Neural progenitor cell (in vitro differentiated cells): ENCODE measurements at regions not wholly inside any gene's neighbourhood (a gene's known extent, or its start where the extent isn't known, plus 50 kb on each side); places are given as distances from the start of the nearest gene placed in this dataset.

Source experiments
- DNase-seq: peaks from one replicate; pipeline ENCODE4 v3.0.0-alpha.2; 2016; ENCODE audit warnings: low spot score
- H2AFZ ChIP-seq: fragments of 200-600 bp; sonication (generic); replicated peaks from 2 replicates; pipeline ENCODE4 v1.6.1; 2016; ENCODE audit warnings: antibody characterized with exemption
- H3F3A ChIP-seq: fragments of 200-600 bp; sonication (generic); 2 replicates; pipeline ENCODE4 v1.6.1; 2016; ENCODE audit warnings: antibody characterized with exemption, low read depth
- H3K27ac ChIP-seq: fragments of 200-600 bp; sonication (generic); 2 replicates; pipeline ENCODE4 v1.5.1; 2016; ENCODE audit warnings: mild to moderate bottlenecking
- H3K27me3 ChIP-seq: fragments of 200-600 bp; sonication (generic); 2 replicates; pipeline ENCODE4 v1.6.1; 2016; ENCODE audit warnings: mild to moderate bottlenecking, moderate library complexity
- H3K36me3 ChIP-seq: fragments of 200-600 bp; sonication (generic); 2 replicates; pipeline ENCODE4 v1.5.1; 2016
- H3K4me1 ChIP-seq: fragments of 200-600 bp; sonication (generic); 2 replicates; pipeline ENCODE4 v1.6.1; 2016; ENCODE audit warnings: mixed run types
- H3K4me2 ChIP-seq: fragments of 200-600 bp; sonication (generic); 2 replicates; pipeline ENCODE4 v1.6.1; 2016
- H3K4me3 ChIP-seq: fragments of 200-600 bp; sonication (generic); 2 replicates; pipeline ENCODE4 v1.5.1; 2016
- H3K79me2 ChIP-seq: fragments of 200-600 bp; sonication (generic); 2 replicates; pipeline ENCODE4 v1.6.1; 2016; ENCODE audit warnings: low read depth
- H3K9ac ChIP-seq: fragments of 200-600 bp; sonication (generic); 2 replicates; pipeline ENCODE4 v1.6.1; 2016
- H3K9me3 ChIP-seq: fragments of 200-600 bp; sonication (generic); 2 replicates; pipeline ENCODE4 v1.5.1; 2016; ENCODE audit warnings: low read depth
- H4K20me1 ChIP-seq: fragments of 200-600 bp; sonication (generic); 2 replicates; pipeline ENCODE4 v1.6.1; 2016; ENCODE audit warnings: low read depth
- H3K27ac Mint-ChIP-seq: 3 replicates; pipeline ENCODE4 v1.8.0; 2021; ENCODE audit warnings: mixed read lengths
- H3K27me3 Mint-ChIP-seq: 2 replicates; pipeline ENCODE4 v1.8.0; 2022; ENCODE audit warnings: low read depth, mild to moderate bottlenecking, inconsistent platforms, moderate library complexity, mixed read lengths; ENCODE audit not compliant: insufficient read depth
- H3K36me3 Mint-ChIP-seq: 3 replicates; pipeline ENCODE4 v1.8.0; 2021; ENCODE audit warnings: mixed read lengths
- H3K4me1 Mint-ChIP-seq: 3 replicates; pipeline ENCODE4 v1.8.0; 2021; ENCODE audit warnings: mixed read lengths
- H3K4me3 Mint-ChIP-seq: 3 replicates; pipeline ENCODE4 v1.8.0; 2021; ENCODE audit warnings: mild to moderate bottlenecking, moderate library complexity, mixed read lengths
- H3K9me3 Mint-ChIP-seq: 3 replicates; pipeline ENCODE4 v1.8.0; 2020; ENCODE audit warnings: mixed read lengths
- EZH2 ChIP-seq: fragments of 200-600 bp; sonication (generic); IDR thresholded peaks from 2 replicates; pipeline ENCODE4 v1.6.1; 2017; ENCODE audit warnings: antibody characterized with exemption, mild to moderate bottlenecking, moderate library complexity
- EZH2phosphoT487 ChIP-seq: fragments of 200-600 bp; sonication (generic); IDR thresholded peaks from 2 replicates; pipeline ENCODE4 v1.6.1; 2017; ENCODE audit warnings: antibody characterized with exemption
- TF ChIP-seq, protein P1 (sequence below): fragments of 200-600 bp; sonication (generic); IDR thresholded peaks from 2 replicates; pipeline ENCODE4 v1.5.1; 2017; ENCODE audit warnings: antibody characterized with exemption, mild to moderate bottlenecking

DNA sequence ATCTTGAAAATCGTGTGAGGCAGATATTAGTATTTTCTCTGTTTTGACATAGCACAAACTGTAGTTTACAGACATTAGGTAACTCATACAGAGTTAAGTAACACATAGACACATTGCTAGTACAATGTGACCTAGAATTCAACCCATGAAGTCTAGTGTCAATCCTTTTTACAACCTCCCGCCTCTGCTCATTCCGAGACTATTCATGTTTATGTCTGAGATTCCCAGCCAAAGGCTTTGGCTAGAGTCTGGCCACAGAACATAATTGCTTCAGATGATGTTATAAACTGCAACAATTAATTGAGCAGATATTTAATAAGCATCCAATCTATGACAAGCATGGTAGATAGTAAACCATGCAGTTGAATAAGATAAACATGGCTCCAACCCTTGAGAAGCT is 841.0 kb downstream of the STIM2 start:
- H3K4me2 ChIP-seq: no peak overlapping the region
- H3K27me3 ChIP-seq: no peaks in the 10 kb centered on the region
- H3K4me1 ChIP-seq: no peaks in the 10 kb centered on the region
- H3K4me3 ChIP-seq: no peak overlapping the region
- no peaks in the 10 kb centered on the region for H3K36me3 ChIP-seq
- Mint-ChIP-seq H3K9me3 (peaks cover 4% of the 10 kb centered on the region), H3K27me3 (peaks cover 4% of the 10 kb centered on the region), H3K4me3 (no peak overlapping the region), H3K36me3 (no peaks in the 10 kb centered on the region), H3K4me1 (peaks cover 4% of the 10 kb centered on the region), H3K27ac (no peak overlapping the region)
- no peaks in the 10 kb centered on the region for H3K9me3 ChIP-seq
- H4K20me1 ChIP-seq: no peaks in the 10 kb centered on the region
- no peak for TF ChIP-seq EZH2phosphoT487
- no peak for TF ChIP-seq EZH2
- TF ChIP-seq, protein P1, sequence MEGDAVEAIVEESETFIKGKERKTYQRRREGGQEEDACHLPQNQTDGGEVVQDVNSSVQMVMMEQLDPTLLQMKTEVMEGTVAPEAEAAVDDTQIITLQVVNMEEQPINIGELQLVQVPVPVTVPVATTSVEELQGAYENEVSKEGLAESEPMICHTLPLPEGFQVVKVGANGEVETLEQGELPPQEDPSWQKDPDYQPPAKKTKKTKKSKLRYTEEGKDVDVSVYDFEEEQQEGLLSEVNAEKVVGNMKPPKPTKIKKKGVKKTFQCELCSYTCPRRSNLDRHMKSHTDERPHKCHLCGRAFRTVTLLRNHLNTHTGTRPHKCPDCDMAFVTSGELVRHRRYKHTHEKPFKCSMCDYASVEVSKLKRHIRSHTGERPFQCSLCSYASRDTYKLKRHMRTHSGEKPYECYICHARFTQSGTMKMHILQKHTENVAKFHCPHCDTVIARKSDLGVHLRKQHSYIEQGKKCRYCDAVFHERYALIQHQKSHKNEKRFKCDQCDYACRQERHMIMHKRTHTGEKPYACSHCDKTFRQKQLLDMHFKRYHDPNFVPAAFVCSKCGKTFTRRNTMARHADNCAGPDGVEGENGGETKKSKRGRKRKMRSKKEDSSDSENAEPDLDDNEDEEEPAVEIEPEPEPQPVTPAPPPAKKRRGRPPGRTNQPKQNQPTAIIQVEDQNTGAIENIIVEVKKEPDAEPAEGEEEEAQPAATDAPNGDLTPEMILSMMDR: no peak
- DNase-seq: no peak
- no peaks in the 10 kb centered on the region for H3F3A ChIP-seq
- H3K27ac ChIP-seq: no peak overlapping the region
- no peaks in the 10 kb centered on the region for H3K79me2 ChIP-seq
- H3K9ac ChIP-seq: no peak overlapping the region
- H2AFZ ChIP-seq: no peak overlapping the region

DNA sequence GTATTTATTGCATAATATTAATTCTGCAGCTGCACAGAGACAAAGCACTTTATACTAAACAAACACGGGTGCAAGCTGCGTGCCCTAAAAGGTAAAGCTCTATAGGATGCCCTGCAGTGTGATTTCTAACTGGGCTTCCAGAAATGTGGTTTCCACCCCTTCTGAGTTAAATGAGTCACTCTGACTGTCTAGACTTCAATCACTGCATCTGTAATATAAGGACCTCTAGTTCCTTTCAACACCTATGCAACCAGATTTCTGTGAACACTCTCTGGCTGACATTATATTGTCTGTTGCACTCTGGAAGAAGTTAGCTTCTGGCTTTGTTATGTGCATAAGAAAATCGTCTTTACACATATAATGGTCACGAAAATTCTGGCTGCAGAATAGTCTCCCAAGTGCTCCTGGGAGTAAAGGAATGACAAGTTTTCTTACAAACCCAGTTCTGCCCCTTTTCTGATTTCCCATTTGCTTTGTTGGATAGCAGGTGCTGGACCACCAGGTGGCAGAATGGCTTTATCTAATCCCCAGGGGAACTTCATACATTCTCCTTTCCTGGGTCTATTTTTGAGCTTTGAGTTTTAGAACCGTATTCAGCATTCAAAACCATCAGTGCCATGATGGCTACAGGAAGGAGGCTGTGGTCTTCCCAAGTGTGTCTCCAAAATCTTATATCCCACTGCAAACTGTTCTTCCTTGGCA is 842.2 kb downstream of the STIM2 start:
- peak; percentile 41 for DNase-seq
- no peak overlapping the region for H3K9ac ChIP-seq

DNA sequence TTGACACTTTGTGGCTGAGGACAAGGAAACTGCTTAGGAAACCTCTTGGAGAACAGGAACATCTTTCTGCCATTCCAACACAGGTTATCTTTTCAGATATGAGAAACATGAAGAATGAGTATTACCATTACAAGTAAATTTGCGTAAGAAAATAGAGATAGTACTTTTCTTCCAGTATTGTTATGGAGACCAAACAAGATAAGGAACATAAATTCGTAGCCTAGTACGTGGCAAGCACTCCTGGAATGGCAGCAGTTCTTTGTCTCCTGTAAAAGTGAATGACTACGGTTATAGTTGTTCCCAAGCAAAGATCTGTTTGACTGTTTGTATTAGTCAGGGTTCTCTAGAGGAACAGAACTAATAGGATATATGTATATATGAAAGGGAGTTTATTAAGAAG is 843.1 kb downstream of the STIM2 start:
- Histone ChIP-seq H4K20me1 (no peaks in the 10 kb centered on the region), H3F3A (no peaks in the 10 kb centered on the region), H3K9ac (no peak overlapping the region), H3K4me3 (no peak overlapping the region), H3K4me2 (no peak overlapping the region), H3K36me3 (no peaks in the 10 kb centered on the region), H2AFZ (no peak overlapping the region), H3K27me3 (no peaks in the 10 kb centered on the region), H3K79me2 (no peaks in the 10 kb centered on the region), H3K4me1 (no peaks in the 10 kb centered on the region), H3K27ac (no peak overlapping the region), H3K9me3 (no peaks in the 10 kb centered on the region)
- H3K4me3 Mint-ChIP-seq: no peak overlapping the region
- H3K9me3 Mint-ChIP-seq: peaks cover 2% of the 10 kb centered on the region
- TF ChIP-seq EZH2 (no peak), EZH2phosphoT487 (no peak)
- TF ChIP-seq, protein P1: no peak
- no peak for DNase-seq
- peaks cover 2% of the 10 kb centered on the region for H3K27me3 Mint-ChIP-seq
- peaks cover 4% of the 10 kb centered on the region for H3K4me1 Mint-ChIP-seq
- H3K27ac Mint-ChIP-seq: no peak overlapping the region
- no peaks in the 10 kb centered on the region for H3K36me3 Mint-ChIP-seq

More for the DNA sequence above, 842.2 kb downstream of the STIM2 start:
- Histone ChIP-seq H2AFZ (no peak overlapping the region), H3K4me2 (no peak overlapping the region), H3K27me3 (no peaks in the 10 kb centered on the region), H3F3A (no peaks in the 10 kb centered on the region), H3K27ac (no peak overlapping the region), H3K4me1 (no peaks in the 10 kb centered on the region), H3K79me2 (no peaks in the 10 kb centered on the region), H3K9me3 (no peaks in the 10 kb centered on the region), H3K4me3 (no peak overlapping the region), H3K36me3 (no peaks in the 10 kb centered on the region), H4K20me1 (no peaks in the 10 kb centered on the region)
- TF ChIP-seq EZH2: no peak
- no peak for TF ChIP-seq EZH2phosphoT487
- TF ChIP-seq, protein P1: peak; percentile 60
- peaks cover 4% of the 10 kb centered on the region for H3K9me3 Mint-ChIP-seq
- H3K27me3 Mint-ChIP-seq: peaks cover 4% of the 10 kb centered on the region
- no peak overlapping the region for H3K4me3 Mint-ChIP-seq
- no peaks in the 10 kb centered on the region for H3K36me3 Mint-ChIP-seq
- H3K27ac Mint-ChIP-seq: no peak overlapping the region
- peaks cover 4% of the 10 kb centered on the region for H3K4me1 Mint-ChIP-seq
